ENCODE measurements at regions not wholly inside any gene's neighbourhood (a gene's known extent, or its start where the extent isn't known, plus 50 kb on each side); places are given as distances from the start of the nearest gene placed in this dataset.
"Not testable (repeated sequence)": the region's sequence is repeated elsewhere in the genome, so short reads cannot be mapped to it uniquely, and the experiment has no call there.

- Mint-ChIP-seq H3K27ac (ENCODE audit: unreplicated experiment) (no peak overlapping the region), H3K4me3 (ENCODE audit: unreplicated experiment) (no peak overlapping the region), H3K27me3 (ENCODE audit: unreplicated experiment) (peaks cover 6% of the 10 kb centered on the region), H3K4me1 (ENCODE audit: unreplicated experiment) (no peaks in the 10 kb centered on the region), H3K36me3 (ENCODE audit: unreplicated experiment) (no peaks in the 10 kb centered on the region), H3K9me3 (ENCODE audit: unreplicated experiment) (no peaks in the 10 kb centered on the region)
- DNase-seq (ENCODE audit: extremely low spot score, unreplicated experiment) = no peak
- TF ChIP-seq CTCF (IDR thresholded peaks at IDR 0.05) = no peak
Observed at GRCh38 chr2:64250063-64250462, 105.8 kb upstream of the PELI1 start.

- Mint-ChIP-seq H3K9me3 (ENCODE audit: unreplicated experiment) (no peaks in the 10 kb centered on the region), H3K27ac (ENCODE audit: unreplicated experiment) (no peak overlapping the region), H3K36me3 (ENCODE audit: unreplicated experiment) (no peaks in the 10 kb centered on the region), H3K4me1 (ENCODE audit: unreplicated experiment) (no peaks in the 10 kb centered on the region), H3K4me3 (ENCODE audit: unreplicated experiment) (no peak overlapping the region), H3K27me3 (ENCODE audit: unreplicated experiment) (peaks cover 6% of the 10 kb centered on the region)
- TF ChIP-seq CTCF (IDR thresholded peaks at IDR 0.05) = no peak
- no peak for DNase-seq (ENCODE audit: extremely low spot score, unreplicated experiment)
Observed at GRCh38 chr2:64250751-64251423, 106.7 kb upstream of the PELI1 start.

GRCh38 chr2:64251497-64252250 lies 107.5 kb upstream of the PELI1 start:
- H3K9me3 Mint-ChIP-seq (ENCODE audit: unreplicated experiment) = no peaks in the 10 kb centered on the region
- no peaks in the 10 kb centered on the region for H3K4me1 Mint-ChIP-seq (ENCODE audit: unreplicated experiment)
- H3K4me3 Mint-ChIP-seq (ENCODE audit: unreplicated experiment) = no peak overlapping the region
- DNase-seq (ENCODE audit: extremely low spot score, unreplicated experiment) = no peak
- H3K36me3 Mint-ChIP-seq (ENCODE audit: unreplicated experiment) = no peaks in the 10 kb centered on the region
- no peak for TF ChIP-seq CTCF (IDR thresholded peaks at IDR 0.05)
- peaks cover 6% of the 10 kb centered on the region for H3K27me3 Mint-ChIP-seq (ENCODE audit: unreplicated experiment)
- no peak overlapping the region for H3K27ac Mint-ChIP-seq (ENCODE audit: unreplicated experiment)

GRCh38 chr2:64252251-64252978 lies 108.2 kb upstream of the PELI1 start:
- not testable (repeated sequence) for H3K27me3 Mint-ChIP-seq (ENCODE audit: unreplicated experiment); H3K4me1 Mint-ChIP-seq (ENCODE audit: unreplicated experiment); H3K27ac Mint-ChIP-seq (ENCODE audit: unreplicated experiment); H3K4me3 Mint-ChIP-seq (ENCODE audit: unreplicated experiment); DNase-seq (ENCODE audit: extremely low spot score, unreplicated experiment); H3K36me3 Mint-ChIP-seq (ENCODE audit: unreplicated experiment); H3K9me3 Mint-ChIP-seq (ENCODE audit: unreplicated experiment)

- DNase-seq (ENCODE audit: extremely low spot score, unreplicated experiment); H3K9me3 Mint-ChIP-seq (ENCODE audit: unreplicated experiment); H3K4me1 Mint-ChIP-seq (ENCODE audit: unreplicated experiment); H3K36me3 Mint-ChIP-seq (ENCODE audit: unreplicated experiment); H3K4me3 Mint-ChIP-seq (ENCODE audit: unreplicated experiment); H3K27ac Mint-ChIP-seq (ENCODE audit: unreplicated experiment); H3K27me3 Mint-ChIP-seq (ENCODE audit: unreplicated experiment): not testable (repeated sequence)
Observed at GRCh38 chr2:64253421-64253820, 109.2 kb upstream of the PELI1 start.

GRCh38 chr2:64258566-64258965 lies 114.3 kb upstream of the PELI1 start:
- no peak for TF ChIP-seq CTCF (IDR thresholded peaks at IDR 0.05)
- H3K4me1 Mint-ChIP-seq (ENCODE audit: unreplicated experiment) = peaks cover 37% of the 10 kb centered on the region
- H3K27me3 Mint-ChIP-seq (ENCODE audit: unreplicated experiment) = no peaks in the 10 kb centered on the region

More at GRCh38 chr2:64258566-64258965, 114.3 kb upstream of the PELI1 start:
- DNase-seq (ENCODE audit: extremely low spot score, unreplicated experiment) = no peak
- Mint-ChIP-seq H3K27ac (ENCODE audit: unreplicated experiment) (no peak overlapping the region), H3K9me3 (ENCODE audit: unreplicated experiment) (no peaks in the 10 kb centered on the region), H3K36me3 (ENCODE audit: unreplicated experiment) (no peaks in the 10 kb centered on the region), H3K4me3 (ENCODE audit: unreplicated experiment) (no peak overlapping the region)
